GM12873 (cell line): ENCODE measurements at regions not wholly inside any gene's neighbourhood (a gene's known extent, or its start where the extent isn't known, plus 50 kb on each side); places are given as distances from the start of the nearest gene placed in this dataset.

ENCODE experiments used
- TF ChIP-seq, protein P1 (sequence below): IDR thresholded peaks from 2 replicates; pipeline ENCODE4 v1.5.1; 2012; ENCODE audit warnings: low read depth, mild to moderate bottlenecking, moderate library complexity, low read length, control low read depth; ENCODE audit not compliant: insufficient read depth; ENCODE audit errors: missing control alignments

GRCh38 chr13:27341616-27342015 is 71.0 kb downstream of the RASL11A start:
- TF ChIP-seq, protein P1, sequence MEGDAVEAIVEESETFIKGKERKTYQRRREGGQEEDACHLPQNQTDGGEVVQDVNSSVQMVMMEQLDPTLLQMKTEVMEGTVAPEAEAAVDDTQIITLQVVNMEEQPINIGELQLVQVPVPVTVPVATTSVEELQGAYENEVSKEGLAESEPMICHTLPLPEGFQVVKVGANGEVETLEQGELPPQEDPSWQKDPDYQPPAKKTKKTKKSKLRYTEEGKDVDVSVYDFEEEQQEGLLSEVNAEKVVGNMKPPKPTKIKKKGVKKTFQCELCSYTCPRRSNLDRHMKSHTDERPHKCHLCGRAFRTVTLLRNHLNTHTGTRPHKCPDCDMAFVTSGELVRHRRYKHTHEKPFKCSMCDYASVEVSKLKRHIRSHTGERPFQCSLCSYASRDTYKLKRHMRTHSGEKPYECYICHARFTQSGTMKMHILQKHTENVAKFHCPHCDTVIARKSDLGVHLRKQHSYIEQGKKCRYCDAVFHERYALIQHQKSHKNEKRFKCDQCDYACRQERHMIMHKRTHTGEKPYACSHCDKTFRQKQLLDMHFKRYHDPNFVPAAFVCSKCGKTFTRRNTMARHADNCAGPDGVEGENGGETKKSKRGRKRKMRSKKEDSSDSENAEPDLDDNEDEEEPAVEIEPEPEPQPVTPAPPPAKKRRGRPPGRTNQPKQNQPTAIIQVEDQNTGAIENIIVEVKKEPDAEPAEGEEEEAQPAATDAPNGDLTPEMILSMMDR: no peak

DNA sequence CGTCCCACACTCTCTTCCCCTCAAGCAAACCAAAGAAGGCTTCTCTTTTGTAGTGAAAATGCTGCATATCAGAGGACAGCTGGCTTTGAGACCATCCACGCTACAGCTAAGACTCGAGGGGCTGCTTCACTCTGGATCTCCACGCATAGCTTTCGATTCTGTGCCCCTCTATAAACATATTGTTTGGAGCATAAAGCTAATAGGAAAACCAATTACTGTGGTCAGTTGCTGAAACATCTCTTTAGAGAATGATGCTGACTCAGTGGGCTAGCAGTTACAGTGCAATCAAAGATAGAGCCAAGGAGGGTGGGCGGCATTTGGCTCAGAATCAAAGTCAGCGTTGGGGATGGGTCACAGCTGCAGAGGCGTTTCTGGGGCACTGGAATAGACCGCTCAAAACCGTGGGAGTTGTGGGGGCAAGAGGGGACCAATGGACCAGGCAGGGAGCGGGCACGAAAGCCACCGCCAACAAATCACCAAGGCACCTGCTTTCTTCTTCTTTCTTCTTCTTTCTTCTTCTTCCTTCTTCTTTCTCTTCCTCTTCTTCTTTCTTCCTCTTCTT is 76.7 kb downstream of the RASL11A start:
- TF ChIP-seq, protein P1: no peak

- TF ChIP-seq, protein P1: no peak
These were observed 76.0 kb upstream of the GTF3A start for GRCh38 chr13:27348461-27348860.

DNA sequence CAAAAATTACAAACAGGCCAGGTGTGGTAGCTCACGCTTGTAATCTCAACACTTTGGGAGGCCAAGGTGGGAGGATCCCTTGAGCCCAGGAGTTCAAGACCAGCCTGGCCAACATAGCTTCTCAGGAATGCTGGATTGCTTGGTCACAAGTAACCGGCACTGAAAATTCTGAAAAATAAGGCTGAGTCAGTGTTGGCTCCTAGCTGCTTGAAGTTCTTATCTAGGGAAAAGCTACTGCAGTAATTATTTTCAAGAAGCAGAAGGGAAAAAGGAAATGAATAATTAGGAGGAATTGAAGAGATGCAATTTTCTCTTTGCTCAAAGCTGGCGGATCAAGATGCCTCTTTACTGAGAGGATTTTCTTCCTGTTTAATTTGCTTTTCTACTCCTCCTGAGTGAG is 75.0 kb upstream of the GTF3A start:
- TF ChIP-seq, protein P1: no peak

DNA sequence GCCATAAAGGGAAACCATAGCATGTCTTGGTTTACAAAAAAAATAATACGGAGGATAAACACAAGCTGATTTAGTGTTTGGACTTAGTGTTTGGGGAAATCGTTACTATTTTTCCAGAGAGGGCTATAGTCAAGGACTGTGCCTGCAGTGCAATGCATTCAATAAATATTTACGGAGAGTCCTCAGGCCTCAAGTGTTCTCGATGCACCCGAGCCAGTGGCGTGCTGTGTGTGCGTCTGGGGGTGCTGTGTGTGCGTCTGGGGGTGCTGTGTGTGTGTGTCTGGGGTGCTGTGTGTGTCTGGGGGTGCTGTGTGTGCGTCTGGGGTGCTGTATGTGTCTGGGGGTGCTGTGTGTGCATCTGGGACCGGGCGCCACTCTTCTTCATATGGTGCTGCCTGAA is 71.7 kb upstream of the GTF3A start:
- TF ChIP-seq, protein P1: no peak

GRCh38 chr13:27353166-27353583 is 71.2 kb upstream of the GTF3A start:
- TF ChIP-seq, protein P1: no peak

DNA sequence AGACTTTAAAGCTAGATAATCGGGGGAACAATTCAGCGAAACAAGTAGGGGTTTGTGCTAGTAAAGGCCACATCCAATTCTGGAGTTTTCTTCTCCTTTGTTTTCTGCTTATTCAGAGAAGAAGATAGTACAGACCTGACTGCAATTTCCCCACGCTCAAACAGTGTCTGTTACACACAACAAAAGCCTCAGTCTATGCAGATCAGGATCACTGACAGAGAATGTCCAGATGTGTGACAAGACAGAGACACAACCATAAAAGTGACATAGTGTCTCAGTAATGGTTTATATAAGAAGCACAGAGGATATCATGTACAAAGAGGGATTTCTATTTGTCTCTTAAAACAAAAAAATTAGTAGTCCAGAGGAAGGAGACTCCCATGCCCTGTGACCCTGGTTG is 70.7 kb upstream of the GTF3A start:
- TF ChIP-seq, protein P1: no peak
